Fibroblast of gingiva (primary cell): ENCODE measurements at regions not wholly inside any gene's neighbourhood (a gene's known extent, or its start where the extent isn't known, plus 50 kb on each side); places are given as distances from the start of the nearest gene placed in this dataset.
"Not testable (repeated sequence)": the region's sequence is repeated elsewhere in the genome, so short reads cannot be mapped to it uniquely, and the experiment has no call there.

Experiments used
- DNase-seq: peaks from one replicate; pipeline ENCODE4 v3.0.0-alpha.2; 2011; ENCODE audit warnings: low read depth

GRCh38 chr3:6435951-6436350 is 425.0 kb upstream of the GRM7 start:
- no peak for DNase-seq

GRCh38 chr3:6437631-6438030 is 423.3 kb upstream of the GRM7 start:
- no peak for DNase-seq

GRCh38 chr3:6438031-6438430 is 422.9 kb upstream of the GRM7 start:
- DNase-seq = no peak

GRCh38 chr3:6439226-6439625 is 421.7 kb upstream of the GRM7 start:
- DNase-seq = no peak

- no peak for DNase-seq
Measured at GRCh38 chr3:6439824-6440223, 421.1 kb upstream of the GRM7 start.

- no peak for DNase-seq
Measured at GRCh38 chr3:6444888-6445658, 415.8 kb upstream of the GRM7 start.

GRCh38 chr3:6447166-6447801 is 413.6 kb upstream of the GRM7 start:
- DNase-seq = no peak

- DNase-seq = no peak
Measured at GRCh38 chr3:6448011-6448410, 412.9 kb upstream of the GRM7 start.

- no peak for DNase-seq
Measured at GRCh38 chr3:6449099-6449498, 411.8 kb upstream of the GRM7 start.

GRCh38 chr3:6452974-6453373 is 407.9 kb upstream of the GRM7 start:
- DNase-seq = no peak

GRCh38 chr3:6455031-6455430 is 405.9 kb upstream of the GRM7 start:
- DNase-seq = no peak

GRCh38 chr3:6467186-6467585 is 393.7 kb upstream of the GRM7 start:
- no peak for DNase-seq

GRCh38 chr3:6468589-6468988 is 392.3 kb upstream of the GRM7 start:
- DNase-seq = no peak

GRCh38 chr3:6471744-6472143 is 389.2 kb upstream of the GRM7 start:
- DNase-seq = no peak

GRCh38 chr3:6490487-6491327 is 370.2 kb upstream of the GRM7 start:
- not testable (repeated sequence) for DNase-seq

GRCh38 chr3:6491768-6492167 is 369.1 kb upstream of the GRM7 start:
- DNase-seq = no peak

- no peak for DNase-seq
Measured at GRCh38 chr3:6492306-6492705, 368.6 kb upstream of the GRM7 start.

- DNase-seq = not testable (repeated sequence)
Measured at GRCh38 chr3:6498944-6499343, 362.0 kb upstream of the GRM7 start.

- no peak for DNase-seq
Measured at GRCh38 chr3:6504347-6504746, 356.6 kb upstream of the GRM7 start.

- no peak for DNase-seq
Measured at GRCh38 chr3:6504834-6505233, 356.1 kb upstream of the GRM7 start.

- DNase-seq = no peak
Measured at GRCh38 chr3:6508410-6508759, 352.5 kb upstream of the GRM7 start.

GRCh38 chr3:6509576-6509975 is 351.3 kb upstream of the GRM7 start:
- DNase-seq = no peak

- DNase-seq = no peak
Measured at GRCh38 chr3:6510713-6511112, 350.2 kb upstream of the GRM7 start.
